ENCODE measurements at regions not wholly inside any gene's neighbourhood (a gene's known extent, or its start where the extent isn't known, plus 50 kb on each side); places are given as distances from the start of the nearest gene placed in this dataset.

DNA sequence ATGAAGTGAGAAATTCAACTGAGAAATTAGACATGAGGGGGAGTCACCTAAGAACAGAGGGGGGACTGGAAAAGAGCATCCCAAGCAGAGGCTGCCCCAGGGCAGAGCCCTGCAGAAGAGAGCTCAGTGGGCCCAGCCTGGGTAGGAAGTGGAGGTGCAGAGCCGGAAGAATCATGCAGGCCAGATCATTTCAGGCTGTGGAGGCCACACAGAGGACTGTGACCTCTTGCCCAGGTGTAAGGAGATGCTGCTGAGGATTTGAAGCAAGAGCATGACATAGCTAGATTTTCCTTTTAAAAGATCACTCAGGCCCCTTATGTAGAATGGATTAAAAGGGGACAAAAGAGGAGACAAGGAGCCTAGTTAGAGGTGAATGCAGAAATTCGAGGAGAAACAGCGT is 63.9 kb upstream of the SPATA13 start:
- no peak overlapping the region for H3K4me3 ChIP-seq (ENCODE audit: low read depth, low read length)
- no peaks in the 10 kb centered on the region for H3K27me3 ChIP-seq (ENCODE audit: control insufficient read depth, insufficient read depth, low read length)
- no peak for DNase-seq (ENCODE audit: low read depth)
- no peaks in the 10 kb centered on the region for H3K36me3 ChIP-seq (ENCODE audit: control insufficient read depth, insufficient read depth, low read length)
- CTCF ChIA-PET, result interaction anchor here (1.0 to 1.3 kb wide), 2 partner anchors 9 to 118 kb away, joined by 3 to 4 read pairs; no protein-coding TSS in a partner anchor
- POLR2A ChIA-PET, result no interaction called here
- TF ChIP-seq, protein P1, sequence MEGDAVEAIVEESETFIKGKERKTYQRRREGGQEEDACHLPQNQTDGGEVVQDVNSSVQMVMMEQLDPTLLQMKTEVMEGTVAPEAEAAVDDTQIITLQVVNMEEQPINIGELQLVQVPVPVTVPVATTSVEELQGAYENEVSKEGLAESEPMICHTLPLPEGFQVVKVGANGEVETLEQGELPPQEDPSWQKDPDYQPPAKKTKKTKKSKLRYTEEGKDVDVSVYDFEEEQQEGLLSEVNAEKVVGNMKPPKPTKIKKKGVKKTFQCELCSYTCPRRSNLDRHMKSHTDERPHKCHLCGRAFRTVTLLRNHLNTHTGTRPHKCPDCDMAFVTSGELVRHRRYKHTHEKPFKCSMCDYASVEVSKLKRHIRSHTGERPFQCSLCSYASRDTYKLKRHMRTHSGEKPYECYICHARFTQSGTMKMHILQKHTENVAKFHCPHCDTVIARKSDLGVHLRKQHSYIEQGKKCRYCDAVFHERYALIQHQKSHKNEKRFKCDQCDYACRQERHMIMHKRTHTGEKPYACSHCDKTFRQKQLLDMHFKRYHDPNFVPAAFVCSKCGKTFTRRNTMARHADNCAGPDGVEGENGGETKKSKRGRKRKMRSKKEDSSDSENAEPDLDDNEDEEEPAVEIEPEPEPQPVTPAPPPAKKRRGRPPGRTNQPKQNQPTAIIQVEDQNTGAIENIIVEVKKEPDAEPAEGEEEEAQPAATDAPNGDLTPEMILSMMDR (IDR thresholded peaks at IDR 0.05; ENCODE audit: insufficient read depth, low read depth, low read length), result no peak

DNA sequence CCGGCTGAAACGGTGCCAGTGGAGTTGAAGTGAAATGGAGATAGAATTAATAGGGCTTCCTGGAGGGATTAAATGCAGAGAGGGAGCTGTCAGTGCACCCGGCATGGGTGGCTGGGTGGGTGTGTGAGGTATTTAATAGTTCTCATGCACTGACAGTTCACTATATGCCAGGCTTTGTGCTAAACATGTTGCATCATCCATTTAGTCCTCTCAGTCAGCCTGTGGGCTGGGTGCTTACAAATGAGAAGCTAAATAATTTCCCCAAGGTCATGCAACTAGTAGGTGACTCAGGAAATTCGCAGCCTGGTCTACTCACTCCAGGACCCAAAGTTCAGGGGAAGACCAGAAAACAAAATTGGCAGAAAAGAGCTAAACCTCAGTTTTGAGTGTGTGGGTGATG is 63.5 kb upstream of the SPATA13 start:
- Histone ChIP-seq H3K4me3 (ENCODE audit: low read depth, low read length) (no peak overlapping the region), H3K27me3 (ENCODE audit: control insufficient read depth, insufficient read depth, low read length) (no peaks in the 10 kb centered on the region), H3K36me3 (ENCODE audit: control insufficient read depth, insufficient read depth, low read length) (no peaks in the 10 kb centered on the region)
- TF ChIP-seq, protein P1 (IDR thresholded peaks at IDR 0.05; ENCODE audit: insufficient read depth, low read depth, low read length), result no peak
- POLR2A ChIA-PET, result no interaction called here
- CTCF ChIA-PET, result interaction anchor here (1.3 kb wide), 1 partner anchor 9 kb away, joined by 3 read pairs; no protein-coding TSS in a partner anchor
- DNase-seq (ENCODE audit: low read depth), result peak; percentile 15

DNA sequence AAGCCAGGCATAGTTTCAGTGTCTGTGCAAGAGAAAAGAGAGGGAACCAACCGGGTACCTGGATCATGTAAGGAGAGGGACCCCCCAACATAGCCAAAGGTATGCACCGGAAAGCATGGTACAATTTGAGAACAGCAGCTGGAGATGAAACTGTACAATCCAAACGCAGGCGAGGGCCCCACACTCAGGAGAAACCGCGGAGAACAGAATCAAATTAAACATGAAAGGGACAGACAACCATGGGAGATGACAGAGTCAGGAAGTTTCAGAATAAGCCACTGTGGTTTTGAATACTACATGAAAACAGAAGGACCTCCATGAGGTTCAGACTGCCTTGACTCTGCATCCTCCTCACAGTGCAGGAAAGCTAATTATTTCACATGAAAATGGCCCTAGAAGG is 62.9 kb upstream of the SPATA13 start:
- DNase-seq (ENCODE audit: low read depth), result no peak
- ChIA-PET POLR2A (no interaction called here), CTCF (no interaction called here)
- no peaks in the 10 kb centered on the region for H3K27me3 ChIP-seq (ENCODE audit: control insufficient read depth, insufficient read depth, low read length)
- H3K36me3 ChIP-seq (ENCODE audit: control insufficient read depth, insufficient read depth, low read length), result no peaks in the 10 kb centered on the region
- TF ChIP-seq, protein P1 (IDR thresholded peaks at IDR 0.05; ENCODE audit: insufficient read depth, low read depth, low read length), result no peak
- no peak overlapping the region for H3K4me3 ChIP-seq (ENCODE audit: low read depth, low read length)

DNA sequence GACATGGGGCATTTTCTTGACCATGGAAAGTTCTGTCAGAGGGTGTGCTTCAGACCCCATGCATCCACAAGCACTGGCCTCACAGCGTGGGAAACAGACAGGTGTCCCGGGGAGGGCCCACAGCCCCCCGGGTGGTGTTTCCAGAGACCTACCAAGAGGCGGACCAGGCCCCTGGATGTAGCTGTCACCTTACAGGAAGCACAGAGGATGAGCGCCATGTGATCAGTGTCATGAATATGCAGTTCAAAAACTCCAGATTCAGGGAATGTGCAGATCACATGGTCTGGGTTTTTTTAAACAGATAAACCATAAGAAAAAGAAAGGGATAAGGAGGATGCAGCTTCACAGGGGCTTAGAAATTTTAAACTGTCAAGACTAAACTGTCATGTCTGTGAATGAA is 61.0 kb upstream of the SPATA13 start:
- TF ChIP-seq, protein P1 (IDR thresholded peaks at IDR 0.05; ENCODE audit: insufficient read depth, low read depth, low read length), result no peak
- H3K36me3 ChIP-seq (ENCODE audit: control insufficient read depth, insufficient read depth, low read length), result no peaks in the 10 kb centered on the region
- H3K4me3 ChIP-seq (ENCODE audit: low read depth, low read length), result no peak overlapping the region
- POLR2A ChIA-PET, result no interaction called here
- CTCF ChIA-PET, result interaction anchor here (1.0 to 1.1 kb wide), 2 partner anchors 11 to 12 kb away, joined by 3 to 4 read pairs; no protein-coding TSS in a partner anchor
- DNase-seq (ENCODE audit: low read depth), result no peak
- H3K27me3 ChIP-seq (ENCODE audit: control insufficient read depth, insufficient read depth, low read length), result no peaks in the 10 kb centered on the region

DNA sequence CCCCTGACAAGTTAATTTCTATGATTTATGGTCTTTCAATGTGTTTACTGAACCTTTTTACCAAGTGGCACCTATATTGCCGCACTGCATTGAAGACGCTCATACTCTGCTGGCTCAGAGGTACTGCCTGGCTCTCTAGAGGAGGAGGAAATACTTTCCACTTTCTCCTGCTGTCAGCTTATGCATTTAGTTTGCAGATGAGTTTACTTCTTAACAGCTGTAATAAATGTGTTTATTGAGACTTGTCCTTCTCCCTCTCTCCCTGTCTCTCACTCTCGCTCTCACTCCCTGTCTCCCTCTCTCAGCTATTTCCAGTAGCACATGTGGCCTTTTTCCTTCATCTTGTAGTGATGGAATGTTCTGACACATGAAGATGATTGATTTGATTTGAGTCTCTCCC is 60.3 kb upstream of the SPATA13 start:
- POLR2A ChIA-PET, result no interaction called here
- TF ChIP-seq, protein P1 (IDR thresholded peaks at IDR 0.05; ENCODE audit: insufficient read depth, low read depth, low read length), result no peak
- Histone ChIP-seq H3K36me3 (ENCODE audit: control insufficient read depth, insufficient read depth, low read length) (no peaks in the 10 kb centered on the region), H3K4me3 (ENCODE audit: low read depth, low read length) (no peak overlapping the region), H3K27me3 (ENCODE audit: control insufficient read depth, insufficient read depth, low read length) (no peaks in the 10 kb centered on the region)
- DNase-seq (ENCODE audit: low read depth), result no peak
- CTCF ChIA-PET, result interaction anchor here (0.7 to 1.9 kb wide), 4 partner anchors 8 to 68 kb away, joined by 3 to 5 read pairs (median 4); no protein-coding TSS in a partner anchor

Measured in BJ (cell line).